ENCODE measurements at regions not wholly inside any gene's neighbourhood (a gene's known extent, or its start where the extent isn't known, plus 50 kb on each side); places are given as distances from the start of the nearest gene placed in this dataset.

- TF ChIP-seq POLR2AphosphoS5 (IDR thresholded peaks at IDR 0.05) (no peak), CTCF (IDR thresholded peaks at IDR 0.05) (no peak)
These were observed 104.8 kb upstream of the ENPP6 start for GRCh38 chr4:184322328-184323025.
